ENCODE measurements at regions not wholly inside any gene's neighbourhood (a gene's known extent, or its start where the extent isn't known, plus 50 kb on each side); places are given as distances from the start of the nearest gene placed in this dataset.
A peak's percentile ranks its signal among the peaks of the same experiment; 100 is the strongest.

- H3K9me3 ChIP-seq (ENCODE audit: insufficient read depth, low read depth, low read length): no peaks in the 10 kb centered on the region
- H3K79me1 ChIP-seq (ENCODE audit: low read length): no peaks in the 10 kb centered on the region
- no peak overlapping the region for H3K4me3 ChIP-seq (ENCODE audit: low read depth, low read length)
- H2AK5ac ChIP-seq (ENCODE audit: low read length): no peak overlapping the region
- no peak overlapping the region for H3K9ac ChIP-seq (ENCODE audit: low read length)
- H3K4me1 ChIP-seq (ENCODE audit: control insufficient read depth in 1 of 2, insufficient read depth in 2 of 2, low read length in 2 of 2): no peaks in the 10 kb centered on the region
- H2BK120ac ChIP-seq (ENCODE audit: insufficient read depth, low read length, poor library complexity): no peak overlapping the region
- H3K36me3 ChIP-seq (ENCODE audit: control insufficient read depth in 1 of 2, insufficient read depth in 2 of 2, low read length in 2 of 2): no peaks in the 10 kb centered on the region
- DNase-seq: no peak
- H3K79me2 ChIP-seq (ENCODE audit: control insufficient read depth, insufficient read depth, low read length, poor library complexity): no peaks in the 10 kb centered on the region
- H4K12ac ChIP-seq (ENCODE audit: low read depth, low read length): no peak overlapping the region
- no peak overlapping the region for H2BK5ac ChIP-seq (ENCODE audit: low read depth, low read length, poor library complexity)
- no peak overlapping the region for H3K23ac ChIP-seq (ENCODE audit: low read length)
- H3K18ac ChIP-seq (ENCODE audit: low read length): no peak overlapping the region
- no peak overlapping the region for H2BK12ac ChIP-seq (ENCODE audit: low read length)
- no peak overlapping the region for H2AFZ ChIP-seq (ENCODE audit: insufficient read depth, low read length, poor library complexity)
- no peak overlapping the region for H3K14ac ChIP-seq (ENCODE audit: low read length)
- no peak overlapping the region for H3K27ac ChIP-seq (ENCODE audit: low read depth, low read length)
- H3K4ac ChIP-seq (ENCODE audit: low read depth, low read length): no peak overlapping the region
- H3K27me3 ChIP-seq (ENCODE audit: insufficient read depth, low read length): no peaks in the 10 kb centered on the region
- WGBS (ENCODE audit: extremely low coverage, insufficient coverage, insufficient read length): no CpG with 5 or more reads among the region's 3 CpGs
- H4K91ac ChIP-seq (ENCODE audit: low read depth, low read length): no peak overlapping the region
- no peak overlapping the region for H3K4me2 ChIP-seq (ENCODE audit: low read length)
- H4K8ac ChIP-seq (ENCODE audit: low read depth, low read length): no peak overlapping the region
Measured at GRCh38 chrX:95885074-95885473, 799.6 kb upstream of the DIAPH2 start.

GRCh38 chrX:95889279-95889678 lies 795.4 kb upstream of the DIAPH2 start:
- Histone ChIP-seq H3K4me3 (ENCODE audit: low read depth, low read length) (no peak overlapping the region), H3K79me1 (ENCODE audit: low read length) (no peaks in the 10 kb centered on the region), H2AK5ac (ENCODE audit: low read length) (no peak overlapping the region), H3K23ac (ENCODE audit: low read length) (no peak overlapping the region), H3K18ac (ENCODE audit: low read length) (no peak overlapping the region), H3K79me2 (ENCODE audit: control insufficient read depth, insufficient read depth, low read length, poor library complexity) (no peaks in the 10 kb centered on the region), H3K4me1 (ENCODE audit: control insufficient read depth in 1 of 2, insufficient read depth in 2 of 2, low read length in 2 of 2) (no peaks in the 10 kb centered on the region), H3K36me3 (ENCODE audit: control insufficient read depth in 1 of 2, insufficient read depth in 2 of 2, low read length in 2 of 2) (no peaks in the 10 kb centered on the region), H3K9me3 (ENCODE audit: insufficient read depth, low read depth, low read length) (no peaks in the 10 kb centered on the region), H2BK12ac (ENCODE audit: low read length) (no peak overlapping the region), H3K4me2 (ENCODE audit: low read length) (no peak overlapping the region), H4K12ac (ENCODE audit: low read depth, low read length) (no peak overlapping the region), H4K8ac (ENCODE audit: low read depth, low read length) (no peak overlapping the region), H3K9ac (ENCODE audit: low read length) (no peak overlapping the region), H2BK120ac (ENCODE audit: insufficient read depth, low read length, poor library complexity) (no peak overlapping the region), H3K14ac (ENCODE audit: low read length) (no peak overlapping the region), H2AFZ (ENCODE audit: insufficient read depth, low read length, poor library complexity) (no peak overlapping the region), H2BK5ac (ENCODE audit: low read depth, low read length, poor library complexity) (no peak overlapping the region), H3K27ac (ENCODE audit: low read depth, low read length) (no peak overlapping the region), H3K27me3 (ENCODE audit: insufficient read depth, low read length) (no peaks in the 10 kb centered on the region), H3K4ac (ENCODE audit: low read depth, low read length) (no peak overlapping the region), H4K91ac (ENCODE audit: low read depth, low read length) (no peak overlapping the region)
- WGBS (ENCODE audit: extremely low coverage, insufficient coverage, insufficient read length): no CpG with 5 or more reads among the region's 1 CpG
- DNase-seq: no peak

- Histone ChIP-seq H4K8ac (ENCODE audit: low read depth, low read length) (no peak overlapping the region), H3K79me2 (ENCODE audit: control insufficient read depth, insufficient read depth, low read length, poor library complexity) (no peaks in the 10 kb centered on the region), H3K36me3 (ENCODE audit: control insufficient read depth in 1 of 2, insufficient read depth in 2 of 2, low read length in 2 of 2) (no peaks in the 10 kb centered on the region), H2BK120ac (ENCODE audit: insufficient read depth, low read length, poor library complexity) (no peak overlapping the region), H4K91ac (ENCODE audit: low read depth, low read length) (no peak overlapping the region), H3K4me1 (ENCODE audit: control insufficient read depth in 1 of 2, insufficient read depth in 2 of 2, low read length in 2 of 2) (no peaks in the 10 kb centered on the region), H2BK12ac (ENCODE audit: low read length) (no peak overlapping the region), H2AFZ (ENCODE audit: insufficient read depth, low read length, poor library complexity) (no peak overlapping the region), H3K18ac (ENCODE audit: low read length) (no peak overlapping the region), H3K27me3 (ENCODE audit: insufficient read depth, low read length) (no peaks in the 10 kb centered on the region), H3K27ac (ENCODE audit: low read depth, low read length) (no peak overlapping the region), H3K23ac (ENCODE audit: low read length) (no peak overlapping the region), H3K9me3 (ENCODE audit: insufficient read depth, low read depth, low read length) (no peaks in the 10 kb centered on the region), H2BK5ac (ENCODE audit: low read depth, low read length, poor library complexity) (no peak overlapping the region), H2AK5ac (ENCODE audit: low read length) (no peak overlapping the region), H3K79me1 (ENCODE audit: low read length) (no peaks in the 10 kb centered on the region), H3K4ac (ENCODE audit: low read depth, low read length) (no peak overlapping the region), H3K4me3 (ENCODE audit: low read depth, low read length) (no peak overlapping the region), H3K4me2 (ENCODE audit: low read length) (no peak overlapping the region), H3K14ac (ENCODE audit: low read length) (no peak overlapping the region), H3K9ac (ENCODE audit: low read length) (no peak overlapping the region), H4K12ac (ENCODE audit: low read depth, low read length) (no peak overlapping the region)
- no CpG with 5 or more reads among the region's 2 CpGs for WGBS (ENCODE audit: extremely low coverage, insufficient coverage, insufficient read length)
- DNase-seq: peak; percentile 1 to 2
Measured at GRCh38 chrX:95893636-95894035, 791.0 kb upstream of the DIAPH2 start.

GRCh38 chrX:95903490-95903889 lies 781.2 kb upstream of the DIAPH2 start:
- Histone ChIP-seq H3K4me3 (ENCODE audit: low read depth, low read length) (no peak overlapping the region), H2AK5ac (ENCODE audit: low read length) (no peak overlapping the region), H2BK5ac (ENCODE audit: low read depth, low read length, poor library complexity) (no peak overlapping the region), H2BK120ac (ENCODE audit: insufficient read depth, low read length, poor library complexity) (no peak overlapping the region), H3K23ac (ENCODE audit: low read length) (no peak overlapping the region), H2BK12ac (ENCODE audit: low read length) (no peak overlapping the region), H4K12ac (ENCODE audit: low read depth, low read length) (no peak overlapping the region), H3K4ac (ENCODE audit: low read depth, low read length) (no peak overlapping the region), H3K18ac (ENCODE audit: low read length) (no peak overlapping the region), H3K9ac (ENCODE audit: low read length) (no peak overlapping the region), H3K79me1 (ENCODE audit: low read length) (no peaks in the 10 kb centered on the region), H4K91ac (ENCODE audit: low read depth, low read length) (no peak overlapping the region), H3K4me1 (ENCODE audit: control insufficient read depth in 1 of 2, insufficient read depth in 2 of 2, low read length in 2 of 2) (no peaks in the 10 kb centered on the region), H3K4me2 (ENCODE audit: low read length) (no peak overlapping the region), H3K36me3 (ENCODE audit: control insufficient read depth in 1 of 2, insufficient read depth in 2 of 2, low read length in 2 of 2) (no peaks in the 10 kb centered on the region), H3K14ac (ENCODE audit: low read length) (no peak overlapping the region), H2AFZ (ENCODE audit: insufficient read depth, low read length, poor library complexity) (no peak overlapping the region), H3K27me3 (ENCODE audit: insufficient read depth, low read length) (no peaks in the 10 kb centered on the region), H3K79me2 (ENCODE audit: control insufficient read depth, insufficient read depth, low read length, poor library complexity) (no peaks in the 10 kb centered on the region), H3K27ac (ENCODE audit: low read depth, low read length) (no peak overlapping the region), H4K8ac (ENCODE audit: low read depth, low read length) (no peak overlapping the region), H3K9me3 (ENCODE audit: insufficient read depth, low read depth, low read length) (no peaks in the 10 kb centered on the region)
- no CpG with 5 or more reads among the region's 3 CpGs for WGBS (ENCODE audit: extremely low coverage, insufficient coverage, insufficient read length)
- DNase-seq: no peak

Data from trophoblast cell (in vitro differentiated cells and primary cell).